ENCODE measurements at regions not wholly inside any gene's neighbourhood (a gene's known extent, or its start where the extent isn't known, plus 50 kb on each side); places are given as distances from the start of the nearest gene placed in this dataset.

DNA sequence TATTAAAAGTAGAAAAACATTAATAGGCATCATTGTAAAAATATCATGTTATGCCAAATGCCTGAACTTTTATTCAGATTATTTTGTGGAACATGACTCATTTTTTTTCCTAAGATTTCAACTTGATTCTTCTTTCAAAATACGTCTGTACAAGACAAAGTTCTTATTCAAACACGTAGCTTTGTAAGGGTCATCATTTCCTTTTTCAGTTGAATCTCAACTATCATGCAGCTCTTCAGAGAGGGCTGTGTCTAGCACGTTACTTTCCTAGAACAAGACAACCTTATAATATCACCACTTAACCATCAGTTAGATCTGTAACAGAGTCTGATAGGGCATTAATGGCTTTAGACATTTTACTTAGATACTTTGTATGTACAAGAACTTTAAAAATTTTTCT, 608.9 kb downstream of the AMY1C start:
- H3K27me3 ChIP-seq (ENCODE audit: insufficient read depth, low read length), result no peaks in the 10 kb centered on the region
- H3K9me3 ChIP-seq (ENCODE audit: control insufficient read depth, low read depth, low read length), result no peaks in the 10 kb centered on the region
- H3K4me1 Mint-ChIP-seq, result peaks cover 0 to 2% of the 10 kb centered on the region in 2 experiments; a peak in 1 of 4 replicates
- H4K91ac ChIP-seq (ENCODE audit: insufficient read length, low read depth, low read length), result no peak overlapping the region
- H3K9me3 Mint-ChIP-seq, result peaks cover 0 to 21% of the 10 kb centered on the region in 2 experiments; a peak in 1 of 5 replicates
- no peak overlapping the region for H2BK120ac ChIP-seq (ENCODE audit: low read depth, low read length, poor library complexity, severe bottlenecking)
- no peak overlapping the region for H3K4me2 ChIP-seq (ENCODE audit: insufficient read depth, insufficient read length, low read length)
- no peaks in the 10 kb centered on the region for H3K23me2 ChIP-seq (ENCODE audit: insufficient read length, low read depth, low read length, poor library complexity, severe bottlenecking)
- TF ChIP-seq CTCF (conservative IDR thresholded peaks at IDR 0.05), result no peak
- H3K27me3 Mint-ChIP-seq (ENCODE audit: low read depth), result no peaks in the 10 kb centered on the region
- H2AFZ ChIP-seq (ENCODE audit: low read length), result no peak overlapping the region
- H2BK15ac ChIP-seq (ENCODE audit: low read depth, low read length), result no peak overlapping the region
- H2BK12ac ChIP-seq (ENCODE audit: insufficient read length, low read depth, low read length), result no peak overlapping the region
- WGBS (ENCODE audit: extremely low coverage, insufficient read length, low lambda C conversion rate), result no CpG with 5 or more reads among the region's 3 CpGs
- no peak overlapping the region for H2AK5ac ChIP-seq (ENCODE audit: insufficient read length, low read length)
- H3K4me1 ChIP-seq (ENCODE audit: insufficient read depth, low read length), result no peaks in the 10 kb centered on the region
- no peaks in the 10 kb centered on the region for H3K79me1 ChIP-seq (ENCODE audit: insufficient read depth, low read depth, low read length, poor library complexity, severe bottlenecking)
- H3K9ac ChIP-seq (ENCODE audit: extremely low read depth, insufficient read length, low read length), result no peak overlapping the region
- H3K27ac Mint-ChIP-seq, result no peak overlapping the region
- H3K4me3 Mint-ChIP-seq, result no peak overlapping the region
- no peaks in the 10 kb centered on the region for H3K79me2 ChIP-seq (ENCODE audit: insufficient read depth, low read length)
- H3K4ac ChIP-seq (ENCODE audit: low read depth, low read length), result no peak overlapping the region
- no peak overlapping the region for H3K14ac ChIP-seq (ENCODE audit: insufficient read depth, low read length)
- no peak overlapping the region for H2BK20ac ChIP-seq (ENCODE audit: low read depth, low read length, poor library complexity, severe bottlenecking)
- DNase-seq, result no peak
- H3T11ph ChIP-seq (ENCODE audit: low read length), result no peak overlapping the region
- no peak overlapping the region for H2BK5ac ChIP-seq (ENCODE audit: insufficient read length, low read length)
- no peak overlapping the region for H3K27ac ChIP-seq (ENCODE audit: insufficient read length, low read depth, low read length)
- no peaks in the 10 kb centered on the region for H3K36me3 Mint-ChIP-seq (ENCODE audit: insufficient read depth in 1 of 3, low read depth in 3 of 3)
- H4K8ac ChIP-seq (replicated peaks; ENCODE audit: insufficient read length, low read depth, low read length), result no peak overlapping the region
- H4K5ac ChIP-seq (ENCODE audit: insufficient read length, low read depth, low read length), result no peak overlapping the region
- H4K20me1 ChIP-seq (ENCODE audit: control insufficient read depth, insufficient read depth, insufficient read length), result no peaks in the 10 kb centered on the region
- no peak overlapping the region for H3K18ac ChIP-seq (ENCODE audit: insufficient read length, low read depth, low read length)
- H3K23ac ChIP-seq (ENCODE audit: insufficient read length, low read depth, low read length), result no peak overlapping the region
- H3K56ac ChIP-seq (ENCODE audit: insufficient read length, low read depth, low read length), result no peak overlapping the region

Data from H9 (cell line).